CD14-positive monocyte (primary cell): ENCODE measurements at regions not wholly inside any gene's neighbourhood (a gene's known extent, or its start where the extent isn't known, plus 50 kb on each side); places are given as distances from the start of the nearest gene placed in this dataset.

Source experiments
- DNase-seq, 3 donors: peaks; one replicate each; pipeline ENCODE4 v3.0.0-alpha.2; 2011 to 2022
- H2AFZ ChIP-seq: 2 replicates; pipeline ENCODE4 v1.6.0; 2012; ENCODE audit warnings: mild to moderate bottlenecking, low read depth, low read length, inconsistent platforms; ENCODE audit not compliant: insufficient read depth, poor library complexity, severe bottlenecking
- H3K27ac ChIP-seq, 2 donors: 1 replicate in 1 of 2; 2 replicates in 1 of 2; pipeline ENCODE4 v1.5.1; 2012 to 2013; ENCODE audit warnings: low read length in 2 of 2, control low read depth in 1 of 2, inconsistent platforms in 1 of 2, low read depth in 1 of 2, mild to moderate bottlenecking in 1 of 2
- H3K27me3 ChIP-seq, 2 donors: one replicate each; pipeline versions ENCODE4 v1.6.0 to v1.6.1; 2011 to 2013; ENCODE audit warnings: low read length in 2 of 2; ENCODE audit not compliant: control insufficient read depth in 2 of 2, insufficient read depth in 2 of 2
- H3K36me3 ChIP-seq, 2 donors: replicated peaks in 1 of 2; 1 replicate in 1 of 2; 2 replicates in 1 of 2; pipeline versions ENCODE4 v1.5.1 to v1.6.1; 2012 to 2013; ENCODE audit warnings: low read length in 2 of 2, control low read depth in 1 of 2, inconsistent platforms in 1 of 2, mild to moderate bottlenecking in 1 of 2; ENCODE audit not compliant: insufficient read depth in 2 of 2, control insufficient read depth in 1 of 2
- H3K4me1 ChIP-seq, 2 donors: 1 replicate in 1 of 2; 2 replicates in 1 of 2; pipeline versions ENCODE4 v1.5.1 to v1.6.1; 2012 to 2013; ENCODE audit warnings: low read length in 2 of 2, control low read depth in 1 of 2, inconsistent platforms in 1 of 2, mild to moderate bottlenecking in 1 of 2, moderate library complexity in 1 of 2; ENCODE audit not compliant: insufficient read depth in 2 of 2, control insufficient read depth in 1 of 2
- H3K4me2 ChIP-seq: replicated peaks from 2 replicates; pipeline ENCODE3; 2012; ENCODE audit warnings: low read length, moderate library complexity, mild to moderate bottlenecking; ENCODE audit not compliant: poor library complexity, severe bottlenecking; ENCODE audit errors: extremely low read depth
- H3K4me3 ChIP-seq, 3 experiments: fragments of 200-600 bp in 1 of 3; sonication (generic) in 1 of 3; replicated peaks in 1 of 3; 1 replicate in 2 of 3; 2 replicates in 1 of 3; pipeline ENCODE4 v1.5.1; 2011 to 2013; ENCODE audit warnings: low read length in 3 of 3, mild to moderate bottlenecking in 3 of 3, control low read depth in 2 of 3, low read depth in 2 of 3, inconsistent platforms in 1 of 3, moderate library complexity in 1 of 3
- H3K79me2 ChIP-seq: 2 replicates; pipeline ENCODE4 v1.6.0; 2012; ENCODE audit warnings: mild to moderate bottlenecking, control low read depth, inconsistent platforms, low read length, moderate library complexity; ENCODE audit not compliant: insufficient read depth
- H3K9ac ChIP-seq: 2 replicates; pipeline ENCODE4 v1.6.0; 2017; ENCODE audit warnings: low read length, mild to moderate bottlenecking; ENCODE audit not compliant: insufficient read depth, poor library complexity, severe bottlenecking
- H3K9me3 ChIP-seq, 2 donors: replicated peaks in 1 of 2; 1 replicate in 1 of 2; 2 replicates in 1 of 2; pipeline versions ENCODE4 v1.5.1 to v1.6.1; 2012 to 2013; ENCODE audit warnings: low read length in 2 of 2, control low read depth in 1 of 2; ENCODE audit not compliant: control insufficient read depth in 1 of 2, insufficient read depth in 1 of 2
- H4K20me1 ChIP-seq: 2 replicates; pipeline ENCODE4 v1.6.0; 2012; ENCODE audit warnings: mild to moderate bottlenecking, low read length, control low read depth, moderate library complexity; ENCODE audit not compliant: insufficient read depth
- H3K27ac Mint-ChIP-seq, 7 donors: one replicate each; pipeline ENCODE4 v1.8.0; 2020; ENCODE audit warnings: mild to moderate bottlenecking in 7 of 7, mixed read lengths in 7 of 7, moderate library complexity in 6 of 7, inconsistent platforms in 2 of 7
- H3K27me3 Mint-ChIP-seq, 3 donors: one replicate each; pipeline ENCODE4 v1.8.0; 2021 to 2022; ENCODE audit warnings: low read depth in 3 of 3, mild to moderate bottlenecking in 3 of 3, mixed read lengths in 3 of 3, moderate library complexity in 3 of 3, inconsistent platforms in 1 of 3
- H3K36me3 Mint-ChIP-seq, 2 donors: one replicate each; pipeline ENCODE4 v1.8.0; 2020; ENCODE audit warnings: mixed read lengths in 2 of 2, inconsistent platforms in 1 of 2, mild to moderate bottlenecking in 1 of 2
- H3K4me1 Mint-ChIP-seq: one replicate; pipeline ENCODE4 v1.8.0; 2020; ENCODE audit warnings: mild to moderate bottlenecking, mixed read lengths
- H3K4me3 Mint-ChIP-seq, 2 donors: one replicate each; pipeline ENCODE4 v1.8.0; 2020; ENCODE audit warnings: mild to moderate bottlenecking in 2 of 2, mixed read lengths in 2 of 2, moderate library complexity in 1 of 2
- H3K9me3 Mint-ChIP-seq, 7 donors: one replicate each; pipeline ENCODE4 v1.8.0; 2020 to 2022; ENCODE audit warnings: mixed read lengths in 7 of 7, mild to moderate bottlenecking in 6 of 7, moderate library complexity in 6 of 7, inconsistent platforms in 2 of 7
- WGBS: methylation state at CpG from one replicate; pipeline ENCODE4 v1.1.5; 2013; ENCODE audit warnings: missing lambda C conversion rate; ENCODE audit not compliant: insufficient coverage; 5-methylcytosine and 5-hydroxymethylcytosine counted together
- intact Hi-C, 2 donors: fragments of 100-400 bp; cut with micrococcal nuclease; formaldehyde crosslinking; loops; one replicate each; pipeline versions ENCODE4 v1.15.0 to v1.15.1; 2023
- TF ChIP-seq, protein P1 (sequence below): fragments of 200-600 bp; IDR thresholded peaks from one replicate; pipeline ENCODE4 v1.8.0; 2022; ENCODE audit warnings: antibody characterized with exemption, mild to moderate bottlenecking

DNA sequence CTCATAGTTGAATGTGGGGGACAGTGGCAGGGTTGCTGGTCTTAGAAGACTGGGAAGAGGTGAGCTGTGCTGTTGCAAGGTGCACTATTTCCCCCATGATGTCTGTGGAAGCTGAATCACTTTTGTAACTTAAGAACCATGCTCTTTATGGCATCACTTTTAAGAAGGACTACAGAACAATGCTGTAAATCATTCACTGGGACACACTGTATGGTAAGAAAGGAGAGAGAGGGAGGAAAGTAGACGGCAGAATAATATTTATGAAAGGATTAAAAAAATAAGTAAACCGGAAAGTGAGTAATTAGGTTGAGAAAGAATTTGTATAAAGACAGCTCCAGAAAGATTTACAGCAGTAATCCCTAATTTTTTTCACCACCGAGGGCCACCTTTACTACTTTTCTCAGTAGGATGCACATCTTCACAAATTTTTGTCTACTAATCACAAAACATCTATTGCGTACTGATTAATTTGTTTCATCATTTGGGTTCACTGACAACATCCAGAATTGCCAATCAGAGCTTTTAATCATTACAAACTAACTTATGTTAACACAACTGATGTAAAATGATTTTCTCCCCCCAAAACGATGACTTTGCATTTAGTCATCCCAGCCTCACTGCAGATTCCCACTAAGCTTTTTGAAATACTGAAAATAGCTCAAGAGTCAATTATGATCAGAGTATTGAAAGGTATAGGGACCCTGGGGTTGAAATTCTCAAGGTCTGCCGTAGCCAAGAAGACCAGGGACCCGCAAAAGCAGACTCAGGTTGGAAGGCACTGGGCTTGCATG, 560.7 kb upstream of the NOX3 start:
- Mint-ChIP-seq H3K4me3 (no peak overlapping the region), H3K4me1 (peaks cover 26% of the 10 kb centered on the region), H3K9me3 (peaks cover 0 to 2% (median 1%) of the 10 kb centered on the region in 7 donors), H3K27ac (no peak overlapping the region), H3K36me3 (no peaks in the 10 kb centered on the region), H3K27me3 (no peaks in the 10 kb centered on the region)
- DNase-seq, result no peak
- H3K4me2 ChIP-seq, result no peak overlapping the region
- no peaks in the 10 kb centered on the region for H3K36me3 ChIP-seq
- no peaks in the 10 kb centered on the region for H3K27me3 ChIP-seq
- no peak overlapping the region for H3K9ac ChIP-seq
- H3K4me1 ChIP-seq, result peaks cover 15 to 18% of the 10 kb centered on the region in 2 donors
- no peaks in the 10 kb centered on the region for H3K79me2 ChIP-seq
- 100% methylated on average over 4 of the region's 7 CpGs for WGBS
- no peak overlapping the region for H2AFZ ChIP-seq
- H4K20me1 ChIP-seq, result no peaks in the 10 kb centered on the region
- no peaks in the 10 kb centered on the region for H3K9me3 ChIP-seq
- intact Hi-C loops, result no loop called here
- no peak overlapping the region for H3K4me3 ChIP-seq
- no peak overlapping the region for H3K27ac ChIP-seq
- TF ChIP-seq, protein P1, sequence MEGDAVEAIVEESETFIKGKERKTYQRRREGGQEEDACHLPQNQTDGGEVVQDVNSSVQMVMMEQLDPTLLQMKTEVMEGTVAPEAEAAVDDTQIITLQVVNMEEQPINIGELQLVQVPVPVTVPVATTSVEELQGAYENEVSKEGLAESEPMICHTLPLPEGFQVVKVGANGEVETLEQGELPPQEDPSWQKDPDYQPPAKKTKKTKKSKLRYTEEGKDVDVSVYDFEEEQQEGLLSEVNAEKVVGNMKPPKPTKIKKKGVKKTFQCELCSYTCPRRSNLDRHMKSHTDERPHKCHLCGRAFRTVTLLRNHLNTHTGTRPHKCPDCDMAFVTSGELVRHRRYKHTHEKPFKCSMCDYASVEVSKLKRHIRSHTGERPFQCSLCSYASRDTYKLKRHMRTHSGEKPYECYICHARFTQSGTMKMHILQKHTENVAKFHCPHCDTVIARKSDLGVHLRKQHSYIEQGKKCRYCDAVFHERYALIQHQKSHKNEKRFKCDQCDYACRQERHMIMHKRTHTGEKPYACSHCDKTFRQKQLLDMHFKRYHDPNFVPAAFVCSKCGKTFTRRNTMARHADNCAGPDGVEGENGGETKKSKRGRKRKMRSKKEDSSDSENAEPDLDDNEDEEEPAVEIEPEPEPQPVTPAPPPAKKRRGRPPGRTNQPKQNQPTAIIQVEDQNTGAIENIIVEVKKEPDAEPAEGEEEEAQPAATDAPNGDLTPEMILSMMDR, result no peak

DNA sequence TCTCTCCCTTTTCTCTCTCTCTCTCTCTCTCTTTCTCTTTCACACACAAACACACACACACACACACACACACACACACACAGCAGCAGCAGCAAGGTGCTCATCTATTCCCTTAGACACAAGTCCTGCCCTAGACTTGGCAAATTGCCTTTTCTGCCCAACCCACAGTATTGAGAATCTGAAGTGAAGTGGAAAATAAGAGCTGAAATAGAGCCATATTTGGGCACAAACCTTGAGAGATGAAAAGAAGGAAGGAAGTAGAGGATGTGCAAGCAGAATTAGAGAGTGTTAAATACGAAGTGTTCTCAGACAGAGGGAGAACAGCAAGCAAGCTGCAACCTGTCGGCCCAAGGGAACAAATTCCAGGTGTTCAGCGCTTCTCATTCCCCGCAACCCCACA, 557.5 kb upstream of the NOX3 start:
- WGBS, result no CpG with 5 or more reads among the region's 4 CpGs
- intact Hi-C loops, result no loop called here
- Histone ChIP-seq H3K79me2 (no peaks in the 10 kb centered on the region), H3K4me3 (no peak overlapping the region), H3K27me3 (no peaks in the 10 kb centered on the region), H2AFZ (peak overlapping the region; percentile 16), H3K36me3 (no peaks in the 10 kb centered on the region), H3K9me3 (no peaks in the 10 kb centered on the region), H3K27ac (no peak overlapping the region), H3K4me1 (peaks cover 15 to 18% of the 10 kb centered on the region in 2 donors), H4K20me1 (no peaks in the 10 kb centered on the region), H3K9ac (peak overlapping the region; percentile 8), H3K4me2 (peak overlapping the region; percentile 11)
- H3K27me3 Mint-ChIP-seq, result peaks cover 0 to 3% (median 0%) of the 10 kb centered on the region in 3 donors
- DNase-seq, result no peak
- H3K27ac Mint-ChIP-seq, result peak overlapping the region in 1 of 7 donors; percentile 16
- TF ChIP-seq, protein P1, result no peak
- H3K9me3 Mint-ChIP-seq, result peaks cover 0 to 5% (median 1%) of the 10 kb centered on the region in 7 donors
- H3K4me3 Mint-ChIP-seq, result peak overlapping the region in 1 of 2 donors; percentile 36
- peaks cover 26% of the 10 kb centered on the region for H3K4me1 Mint-ChIP-seq
- H3K36me3 Mint-ChIP-seq, result no peaks in the 10 kb centered on the region
